Gastrocnemius medialis (tissue), 4 donors: ENCODE measurements at regions not wholly inside any gene's neighbourhood (a gene's known extent, or its start where the extent isn't known, plus 50 kb on each side); places are given as distances from the start of the nearest gene placed in this dataset.

Experiments
- ATAC-seq, 2 donors: fragments of 150-250 bp; one replicate each; pipeline ENCODE4 v1.9.1; 2016
- DNase-seq, 2 donors: peaks; one replicate each; pipeline ENCODE4 v3.0.0-alpha.2; 2019
- H3K27ac ChIP-seq, 4 donors: fragments of 200-600 bp; sonication (generic); 1 replicate in 1 of 4; 2 replicates in 3 of 4; pipeline ENCODE4 v1.5.1; 2016 to 2018; ENCODE audit warnings: mild to moderate bottlenecking in 2 of 4, moderate library complexity in 1 of 4
- H3K27me3 ChIP-seq, 3 donors: fragments of 200-600 bp; sonication (generic) in 2 of 3; 1 replicate in 1 of 3; 2 replicates in 2 of 3; pipeline versions ENCODE4 v1.5.1 to v1.6.0; 2016 to 2019; ENCODE audit warnings: mild to moderate bottlenecking in 1 of 3, moderate library complexity in 1 of 3
- H3K36me3 ChIP-seq, 2 donors: fragments of 200-600 bp; sonication (generic) in 1 of 2; one replicate each; pipeline ENCODE4 v1.5.1; 2017 to 2018
- H3K4me1 ChIP-seq, 2 donors: fragments of 200-600 bp; sonication (generic) in 1 of 2; one replicate each; pipeline ENCODE4 v1.5.1; 2016 to 2017; ENCODE audit warnings: mild to moderate bottlenecking in 2 of 2
- H3K4me3 ChIP-seq, 4 donors: fragments of 200-600 bp; sonication (generic) in 3 of 4; 1 replicate in 1 of 4; 2 replicates in 3 of 4; pipeline ENCODE4 v1.5.1; 2016 to 2019; ENCODE audit warnings: mild to moderate bottlenecking in 2 of 4
- H3K9me3 ChIP-seq, 3 donors: fragments of 200-600 bp; sonication (generic) in 2 of 3; 1 replicate in 1 of 3; 2 replicates in 2 of 3; pipeline ENCODE4 v1.5.1; 2016 to 2019
- POLR2A ChIP-seq, 2 donors: fragments of 450-650 bp; IDR thresholded peaks; one replicate each; pipeline ENCODE4 v1.6.1; 2017; ENCODE audit warnings: antibody characterized with exemption in 2 of 2, mild to moderate bottlenecking in 2 of 2, moderate library complexity in 2 of 2
- in situ Hi-C, 4 donors: fragments of 200-750 bp; cut with MboI; loops; one replicate each; pipeline versions ENCODE4 v1.15.0 to v1.8.0; 2017; ENCODE audit warnings: low sequenced_read_pairs in 4 of 4
- intact Hi-C: fragments of 100-400 bp; cut with DNase I; formaldehyde crosslinking; loops from one replicate; pipeline ENCODE4 v1.15.1; 2023; ENCODE audit warnings: low total_unique reads
- TF ChIP-seq, protein P1 (sequence below), 5 experiments: fragments of 450-650 bp in 3 of 5; fragments of 200-600 bp in 2 of 5; sonication (generic) in 2 of 5; IDR thresholded peaks in 4 of 5; conservative IDR thresholded peaks in 1 of 5; 1 replicate in 4 of 5; 2 replicates in 1 of 5; pipeline ENCODE4 v1.5.1; 2016 to 2019; ENCODE audit warnings: antibody characterized with exemption in 5 of 5, mild to moderate bottlenecking in 3 of 5, moderate library complexity in 3 of 5

- no peak for ATAC-seq
- Histone ChIP-seq H3K9me3 (no peaks in the 10 kb centered on the region), H3K4me1 (no peaks in the 10 kb centered on the region), H3K4me3 (no peak overlapping the region), H3K36me3 (no peaks in the 10 kb centered on the region), H3K27ac (no peak overlapping the region), H3K27me3 (no peaks in the 10 kb centered on the region)
- in situ Hi-C loops (no loop called here), intact Hi-C loops (no loop called here)
- no peak for TF ChIP-seq POLR2A (IDR thresholded peaks at IDR 0.05)
- TF ChIP-seq, protein P1, sequence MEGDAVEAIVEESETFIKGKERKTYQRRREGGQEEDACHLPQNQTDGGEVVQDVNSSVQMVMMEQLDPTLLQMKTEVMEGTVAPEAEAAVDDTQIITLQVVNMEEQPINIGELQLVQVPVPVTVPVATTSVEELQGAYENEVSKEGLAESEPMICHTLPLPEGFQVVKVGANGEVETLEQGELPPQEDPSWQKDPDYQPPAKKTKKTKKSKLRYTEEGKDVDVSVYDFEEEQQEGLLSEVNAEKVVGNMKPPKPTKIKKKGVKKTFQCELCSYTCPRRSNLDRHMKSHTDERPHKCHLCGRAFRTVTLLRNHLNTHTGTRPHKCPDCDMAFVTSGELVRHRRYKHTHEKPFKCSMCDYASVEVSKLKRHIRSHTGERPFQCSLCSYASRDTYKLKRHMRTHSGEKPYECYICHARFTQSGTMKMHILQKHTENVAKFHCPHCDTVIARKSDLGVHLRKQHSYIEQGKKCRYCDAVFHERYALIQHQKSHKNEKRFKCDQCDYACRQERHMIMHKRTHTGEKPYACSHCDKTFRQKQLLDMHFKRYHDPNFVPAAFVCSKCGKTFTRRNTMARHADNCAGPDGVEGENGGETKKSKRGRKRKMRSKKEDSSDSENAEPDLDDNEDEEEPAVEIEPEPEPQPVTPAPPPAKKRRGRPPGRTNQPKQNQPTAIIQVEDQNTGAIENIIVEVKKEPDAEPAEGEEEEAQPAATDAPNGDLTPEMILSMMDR (IDR thresholded peaks at IDR 0.05 in 4 of 5, conservative IDR thresholded peaks at IDR 0.05 in 1 of 5) = no peak
- DNase-seq = no peak
Measured at GRCh38 chr9:115362640-115363039, 244.7 kb upstream of the TNC start.

DNA sequence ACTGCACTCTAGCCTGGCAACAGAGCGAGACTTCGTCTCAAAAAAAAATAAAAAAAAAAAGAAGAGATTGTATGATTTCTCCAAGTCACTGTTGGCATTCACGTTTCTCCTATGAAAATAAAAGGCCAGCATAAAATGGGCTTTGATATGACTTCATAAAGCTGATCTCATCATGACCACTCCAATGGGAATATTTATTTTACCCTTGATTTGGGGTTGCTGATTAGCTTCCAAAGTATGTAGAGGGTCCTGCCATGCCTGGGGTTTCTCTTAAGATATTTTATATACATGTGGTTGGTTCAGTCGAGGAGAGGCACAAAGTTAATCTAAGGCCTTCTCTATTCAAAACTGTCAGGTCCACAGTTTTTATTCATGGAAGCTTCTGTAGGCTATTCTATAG is 247.0 kb upstream of the TNC start:
- Histone ChIP-seq H3K9me3 (no peaks in the 10 kb centered on the region), H3K27me3 (no peaks in the 10 kb centered on the region), H3K27ac (no peak overlapping the region), H3K36me3 (no peaks in the 10 kb centered on the region), H3K4me1 (no peaks in the 10 kb centered on the region), H3K4me3 (no peak overlapping the region)
- no peak for DNase-seq
- TF ChIP-seq, protein P1 (IDR thresholded peaks at IDR 0.05 in 4 of 5, conservative IDR thresholded peaks at IDR 0.05 in 1 of 5) = no peak
- TF ChIP-seq POLR2A (IDR thresholded peaks at IDR 0.05) = no peak
- in situ Hi-C loops = no loop called here
- no peak for ATAC-seq
- intact Hi-C loops = no loop called here

DNA sequence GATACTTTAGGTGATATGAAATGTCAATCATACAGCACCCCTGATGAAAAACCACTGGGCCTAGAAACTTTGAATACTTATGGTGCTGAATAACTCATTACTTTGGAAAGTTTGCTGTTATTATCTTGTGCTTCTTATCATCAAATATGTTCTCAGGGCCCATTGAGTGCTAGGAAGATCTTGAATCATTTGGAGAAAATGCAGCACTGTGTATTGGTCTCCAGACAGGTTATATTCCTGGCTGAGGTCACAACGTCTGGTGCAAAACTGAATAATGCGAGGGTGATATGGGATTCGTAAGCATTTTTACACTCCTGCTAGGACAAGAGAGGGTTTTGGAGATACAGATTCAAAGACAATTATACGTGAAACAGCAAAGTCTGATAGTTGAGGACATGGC is 249.4 kb upstream of the TNC start:
- intact Hi-C loops (no loop called here), in situ Hi-C loops (no loop called here)
- no peak overlapping the region for H3K4me3 ChIP-seq
- H3K36me3 ChIP-seq = no peaks in the 10 kb centered on the region
- H3K9me3 ChIP-seq = no peaks in the 10 kb centered on the region
- no peaks in the 10 kb centered on the region for H3K4me1 ChIP-seq
- TF ChIP-seq, protein P1 (IDR thresholded peaks at IDR 0.05 in 4 of 5, conservative IDR thresholded peaks at IDR 0.05 in 1 of 5) = no peak
- no peak for TF ChIP-seq POLR2A (IDR thresholded peaks at IDR 0.05)
- ATAC-seq (no peak), DNase-seq (no peak)
- H3K27ac ChIP-seq = no peak overlapping the region
- no peaks in the 10 kb centered on the region for H3K27me3 ChIP-seq

DNA sequence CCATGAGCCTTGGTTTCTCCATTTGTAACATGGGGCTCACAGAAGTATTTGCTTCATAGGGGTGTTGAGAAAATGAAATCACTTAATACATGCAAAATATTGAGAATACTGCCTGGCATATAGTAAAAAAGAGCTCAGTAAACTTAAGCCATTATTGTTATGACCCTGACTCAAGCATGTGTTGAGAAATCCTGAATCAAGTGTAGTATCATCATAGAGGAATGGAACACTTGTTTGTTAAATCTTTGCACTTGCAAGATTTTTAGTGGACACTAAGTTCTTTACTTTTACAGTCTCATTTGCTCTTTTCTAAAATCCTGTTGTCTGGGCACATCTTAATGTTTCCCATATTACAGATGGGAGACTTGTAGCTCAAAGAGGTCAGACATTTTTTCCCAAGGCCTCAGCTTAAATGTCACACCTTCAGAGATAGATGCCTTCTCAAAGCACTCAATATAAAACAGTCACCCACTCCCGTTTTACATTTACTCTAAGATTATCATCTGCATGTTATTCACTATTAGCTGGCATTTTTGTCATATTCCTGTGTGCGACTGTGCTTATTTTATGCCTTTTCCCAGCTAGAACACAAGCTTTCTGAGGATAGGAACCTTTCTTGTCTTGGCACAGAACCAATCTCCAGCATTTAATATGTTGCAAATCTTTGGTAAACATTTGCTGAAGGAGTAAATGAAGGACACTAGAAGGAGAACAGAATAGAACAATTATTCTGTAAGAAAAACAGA is 250.0 kb upstream of the TNC start:
- intact Hi-C loops (no loop called here), in situ Hi-C loops (no loop called here)
- no peaks in the 10 kb centered on the region for H3K9me3 ChIP-seq
- TF ChIP-seq, protein P1 (IDR thresholded peaks at IDR 0.05 in 4 of 5, conservative IDR thresholded peaks at IDR 0.05 in 1 of 5) = no peak
- TF ChIP-seq POLR2A (IDR thresholded peaks at IDR 0.05) = no peak
- no peak for ATAC-seq
- no peaks in the 10 kb centered on the region for H3K4me1 ChIP-seq
- no peak overlapping the region for H3K27ac ChIP-seq
- DNase-seq = no peak
- no peaks in the 10 kb centered on the region for H3K36me3 ChIP-seq
- H3K4me3 ChIP-seq = no peak overlapping the region
- no peaks in the 10 kb centered on the region for H3K27me3 ChIP-seq
